ENCODE measurements at regions not wholly inside any gene's neighbourhood (a gene's known extent, or its start where the extent isn't known, plus 50 kb on each side); places are given as distances from the start of the nearest gene placed in this dataset.

GRCh38 chr13:40042991-40043390 is 387.5 kb downstream of the COG6 start (continued):
- no peak for TF ChIP-seq ZNF449 (tag by site-specific recombination; IDR thresholded peaks at IDR 0.05)
- TF ChIP-seq KLF17 (tag by site-specific recombination; IDR thresholded peaks at IDR 0.05), result no peak

- ChIA-PET POLR2A (no interaction called here), CTCF (no interaction called here)
- Histone ChIP-seq H3K4me1 (ENCODE audit: control insufficient read depth, insufficient read depth, low read length) (no peaks in the 10 kb centered on the region), H3K9me3 (ENCODE audit: control insufficient read depth, insufficient read depth, low read depth, low read length) (no peaks in the 10 kb centered on the region), H3K4me3 (ENCODE audit: low read depth, low read length) (no peak overlapping the region), H3K27ac (ENCODE audit: extremely low read depth, low read depth, low read length) (no peak overlapping the region), H3K36me3 (ENCODE audit: control insufficient read depth in 2 of 2, insufficient read depth in 1 of 2, low read length in 2 of 2) (no peaks in the 10 kb centered on the region)
- TF ChIP-seq ZNF645 (tag by site-specific recombination; IDR thresholded peaks at IDR 0.05), result no peak
- TF ChIP-seq ZNF701 (tag by site-specific recombination; IDR thresholded peaks at IDR 0.05), result no peak
- no peak for TF ChIP-seq ZNF362 (tag by site-specific recombination; IDR thresholded peaks at IDR 0.05)
- TF ChIP-seq KLF7 (tag by site-specific recombination; IDR thresholded peaks at IDR 0.05; ENCODE audit: borderline replicate concordance), result no peak
- no peak for TF ChIP-seq ZNF112 (tag by site-specific recombination; IDR thresholded peaks at IDR 0.05)
- no peak for TF ChIP-seq ZNF211 (tag by site-specific recombination; IDR thresholded peaks at IDR 0.05; ENCODE audit: low read depth)
- no peak for TF ChIP-seq ZEB2 (tag by site-specific recombination; IDR thresholded peaks at IDR 0.05)
- TF ChIP-seq ZNF626 (tag by site-specific recombination; IDR thresholded peaks at IDR 0.05), result no peak
- no peak for TF ChIP-seq ZBTB10 (tag by site-specific recombination; IDR thresholded peaks at IDR 0.05)
- TF ChIP-seq MZF1 (tag by site-specific recombination; IDR thresholded peaks at IDR 0.05; ENCODE audit: borderline replicate concordance), result no peak
- TF ChIP-seq ZNF558 (tag by site-specific recombination; IDR thresholded peaks at IDR 0.05), result no peak
- no peak for TF ChIP-seq ZNF621 (tag by site-specific recombination; IDR thresholded peaks at IDR 0.05)
- no peak for TF ChIP-seq ZNF530 (tag by site-specific recombination; IDR thresholded peaks at IDR 0.05; ENCODE audit: low read depth)
- TF ChIP-seq ZFP3 (tag by site-specific recombination; IDR thresholded peaks at IDR 0.05; ENCODE audit: low read depth), result no peak
- TF ChIP-seq ZNF514 (tag by site-specific recombination; IDR thresholded peaks at IDR 0.05), result no peak
- TF ChIP-seq HOXD13 (CRISPR knock-in tag; IDR thresholded peaks at IDR 0.05; ENCODE audit: borderline replicate concordance), result no peak
These were observed 388.3 kb downstream of the COG6 start for GRCh38 chr13:40043764-40044163.
